NT2/D1 (cell line): ENCODE measurements at regions not wholly inside any gene's neighbourhood (a gene's known extent, or its start where the extent isn't known, plus 50 kb on each side); places are given as distances from the start of the nearest gene placed in this dataset.

Experiments
- SUZ12 ChIP-seq: IDR thresholded peaks from 2 replicates; pipeline ENCODE4 v1.6.1; 2011; ENCODE audit not compliant: insufficient read length, insufficient read depth; ENCODE audit errors: extremely low read depth
- YY1 ChIP-seq: IDR thresholded peaks from 2 replicates; pipeline ENCODE4 v1.6.1; 2011; ENCODE audit not compliant: insufficient read length, insufficient read depth
- ZNF274 ChIP-seq: IDR thresholded peaks from 2 replicates; pipeline ENCODE4 v1.6.1; 2011; ENCODE audit warnings: mild to moderate bottlenecking, low read depth, low read length

DNA sequence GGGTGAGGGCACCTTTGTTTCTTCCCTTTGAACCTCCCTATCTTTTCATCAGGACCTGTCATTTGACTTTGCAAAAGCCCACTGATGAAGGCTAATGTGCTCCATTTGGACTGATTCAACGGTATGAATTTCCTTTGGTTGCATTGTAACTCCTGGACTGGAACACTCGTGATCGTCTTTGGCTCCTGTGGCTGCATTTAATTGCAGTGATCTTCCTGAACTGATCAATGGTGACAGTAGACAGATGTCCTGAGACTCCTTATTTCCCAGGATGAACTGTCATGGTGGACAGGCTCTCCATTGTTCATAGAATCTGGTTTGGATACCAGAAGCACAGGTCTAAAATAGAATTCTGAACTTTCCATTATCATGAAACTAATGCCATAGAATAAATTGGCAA, 224.8 kb upstream of the GAP43 start:
- TF ChIP-seq ZNF274 (no peak), YY1 (no peak), SUZ12 (no peak)
